B cell (primary cell): ENCODE measurements at regions not wholly inside any gene's neighbourhood (a gene's known extent, or its start where the extent isn't known, plus 50 kb on each side); places are given as distances from the start of the nearest gene placed in this dataset.

Source experiments
- EZH2 ChIP-seq: IDR thresholded peaks from 2 replicates; pipeline ENCODE4 v1.6.1; 2012; ENCODE audit warnings: borderline replicate concordance, low read depth, mild to moderate bottlenecking, moderate library complexity, low read length; ENCODE audit not compliant: insufficient read depth, poor library complexity, severe bottlenecking
- TF ChIP-seq, protein P1 (sequence below): fragments of 200-600 bp; IDR thresholded peaks from one replicate; pipeline ENCODE4 v1.8.0; 2022; ENCODE audit warnings: antibody characterized with exemption, mild to moderate bottlenecking

DNA sequence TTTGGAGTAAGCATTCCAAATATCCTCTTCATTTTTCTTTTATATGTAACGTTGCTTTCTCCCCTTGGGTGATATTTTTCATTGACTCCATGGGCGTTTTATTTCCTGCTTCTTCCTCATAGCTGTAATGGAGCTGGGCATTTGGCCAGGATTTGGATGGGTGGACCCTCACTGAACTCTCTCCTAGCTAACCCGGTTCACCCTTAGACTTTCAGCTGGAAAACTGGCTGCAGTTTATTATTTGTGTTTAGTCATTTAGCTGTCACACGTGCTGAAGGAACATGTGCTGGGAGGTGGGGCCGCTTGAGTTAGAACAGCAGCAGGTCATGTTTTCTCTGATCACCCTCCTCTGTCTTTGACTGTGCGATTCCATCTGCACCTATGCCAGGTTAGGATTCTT, 407.6 kb downstream of the ZIC1 start:
- TF ChIP-seq, protein P1, sequence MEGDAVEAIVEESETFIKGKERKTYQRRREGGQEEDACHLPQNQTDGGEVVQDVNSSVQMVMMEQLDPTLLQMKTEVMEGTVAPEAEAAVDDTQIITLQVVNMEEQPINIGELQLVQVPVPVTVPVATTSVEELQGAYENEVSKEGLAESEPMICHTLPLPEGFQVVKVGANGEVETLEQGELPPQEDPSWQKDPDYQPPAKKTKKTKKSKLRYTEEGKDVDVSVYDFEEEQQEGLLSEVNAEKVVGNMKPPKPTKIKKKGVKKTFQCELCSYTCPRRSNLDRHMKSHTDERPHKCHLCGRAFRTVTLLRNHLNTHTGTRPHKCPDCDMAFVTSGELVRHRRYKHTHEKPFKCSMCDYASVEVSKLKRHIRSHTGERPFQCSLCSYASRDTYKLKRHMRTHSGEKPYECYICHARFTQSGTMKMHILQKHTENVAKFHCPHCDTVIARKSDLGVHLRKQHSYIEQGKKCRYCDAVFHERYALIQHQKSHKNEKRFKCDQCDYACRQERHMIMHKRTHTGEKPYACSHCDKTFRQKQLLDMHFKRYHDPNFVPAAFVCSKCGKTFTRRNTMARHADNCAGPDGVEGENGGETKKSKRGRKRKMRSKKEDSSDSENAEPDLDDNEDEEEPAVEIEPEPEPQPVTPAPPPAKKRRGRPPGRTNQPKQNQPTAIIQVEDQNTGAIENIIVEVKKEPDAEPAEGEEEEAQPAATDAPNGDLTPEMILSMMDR: no peak
- no peak for TF ChIP-seq EZH2
